Activated CD8-positive, alpha-beta T cell treated with anti-CD3 and anti-CD28 coated beads for 36 hours (primary cell): ENCODE measurements at regions not wholly inside any gene's neighbourhood (a gene's known extent, or its start where the extent isn't known, plus 50 kb on each side); places are given as distances from the start of the nearest gene placed in this dataset.

ENCODE experiments used
- ATAC-seq: fragments of 200-7000 bp; cut with Tn5 transposase; one replicate; pipeline ENCODE4 v1.10.0; 2021; ENCODE audit warnings: mild to moderate bottlenecking, moderate library complexity
- CTCF ChIA-PET: fragments of 350-600 bp; sonication (Branson Sonifier 250); formaldehyde crosslinking; loops from one replicate; lab custom pipeline; 2021; ENCODE audit warnings: antibody characterized with exemption; lab: Charles Lee
- POLR2A ChIA-PET: fragments of 350-600 bp; sonication (Branson Sonifier 250); formaldehyde crosslinking; loops from one replicate; lab custom pipeline; 2021; ENCODE audit warnings: antibody characterized with exemption; lab: Charles Lee
- DNase-seq: peaks from one replicate; pipeline ENCODE4 v3.0.0-alpha.2; 2020
- H3K27ac Mint-ChIP-seq: one replicate; pipeline ENCODE4 v1.8.0; 2021; ENCODE audit warnings: mild to moderate bottlenecking, mixed read lengths
- H3K27me3 Mint-ChIP-seq: one replicate; pipeline ENCODE4 v1.8.0; 2021; ENCODE audit warnings: mixed read lengths
- H3K36me3 Mint-ChIP-seq: one replicate; pipeline ENCODE4 v1.8.0; 2021; ENCODE audit warnings: low read depth, mixed read lengths
- H3K4me1 Mint-ChIP-seq: one replicate; pipeline ENCODE4 v1.8.0; 2021; ENCODE audit warnings: low read depth, mixed read lengths
- H3K4me3 Mint-ChIP-seq: one replicate; pipeline ENCODE4 v1.8.0; 2021; ENCODE audit warnings: mild to moderate bottlenecking, moderate library complexity, mixed read lengths
- H3K9me3 Mint-ChIP-seq: one replicate; pipeline ENCODE4 v1.8.0; 2021; ENCODE audit warnings: mixed read lengths
- intact Hi-C: fragments of 100-400 bp; cut with micrococcal nuclease; formaldehyde crosslinking; loops from one replicate; pipeline ENCODE4 v1.10.0; 2022
- TF ChIP-seq, protein P1 (sequence below): fragments of 200-600 bp; IDR thresholded peaks from one replicate; pipeline ENCODE4 v1.8.0; 2022; ENCODE audit warnings: antibody characterized with exemption, mild to moderate bottlenecking

DNA sequence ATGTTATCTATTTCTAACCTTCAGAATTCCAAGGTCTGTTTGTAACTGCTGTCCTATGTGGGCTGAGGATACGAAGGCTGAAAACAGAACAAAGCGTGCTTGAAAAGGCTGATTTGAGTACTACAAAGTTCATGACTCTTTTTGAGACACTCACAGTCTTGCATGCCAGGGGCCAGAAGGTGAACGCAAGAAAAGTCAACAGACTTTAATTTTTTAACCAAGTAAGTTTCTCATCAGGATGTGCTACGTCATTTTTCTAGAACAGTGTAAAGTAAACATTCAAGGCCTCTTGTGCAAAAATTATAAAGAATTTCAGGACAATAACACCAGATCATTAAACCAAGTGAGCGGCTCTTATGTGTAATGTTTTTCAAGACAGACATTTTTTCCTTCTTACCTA, 163.5 kb downstream of the COG6 start:
- intact Hi-C loops = no loop called here
- Mint-ChIP-seq H3K9me3 (no peaks in the 10 kb centered on the region), H3K27ac (no peak overlapping the region), H3K4me1 (peaks cover 21% of the 10 kb centered on the region), H3K36me3 (no peaks in the 10 kb centered on the region), H3K27me3 (no peaks in the 10 kb centered on the region), H3K4me3 (no peak overlapping the region)
- CTCF ChIA-PET = no interaction called here
- TF ChIP-seq, protein P1, sequence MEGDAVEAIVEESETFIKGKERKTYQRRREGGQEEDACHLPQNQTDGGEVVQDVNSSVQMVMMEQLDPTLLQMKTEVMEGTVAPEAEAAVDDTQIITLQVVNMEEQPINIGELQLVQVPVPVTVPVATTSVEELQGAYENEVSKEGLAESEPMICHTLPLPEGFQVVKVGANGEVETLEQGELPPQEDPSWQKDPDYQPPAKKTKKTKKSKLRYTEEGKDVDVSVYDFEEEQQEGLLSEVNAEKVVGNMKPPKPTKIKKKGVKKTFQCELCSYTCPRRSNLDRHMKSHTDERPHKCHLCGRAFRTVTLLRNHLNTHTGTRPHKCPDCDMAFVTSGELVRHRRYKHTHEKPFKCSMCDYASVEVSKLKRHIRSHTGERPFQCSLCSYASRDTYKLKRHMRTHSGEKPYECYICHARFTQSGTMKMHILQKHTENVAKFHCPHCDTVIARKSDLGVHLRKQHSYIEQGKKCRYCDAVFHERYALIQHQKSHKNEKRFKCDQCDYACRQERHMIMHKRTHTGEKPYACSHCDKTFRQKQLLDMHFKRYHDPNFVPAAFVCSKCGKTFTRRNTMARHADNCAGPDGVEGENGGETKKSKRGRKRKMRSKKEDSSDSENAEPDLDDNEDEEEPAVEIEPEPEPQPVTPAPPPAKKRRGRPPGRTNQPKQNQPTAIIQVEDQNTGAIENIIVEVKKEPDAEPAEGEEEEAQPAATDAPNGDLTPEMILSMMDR = no peak
- POLR2A ChIA-PET = no interaction called here
- no peak for DNase-seq
- no peak for ATAC-seq

DNA sequence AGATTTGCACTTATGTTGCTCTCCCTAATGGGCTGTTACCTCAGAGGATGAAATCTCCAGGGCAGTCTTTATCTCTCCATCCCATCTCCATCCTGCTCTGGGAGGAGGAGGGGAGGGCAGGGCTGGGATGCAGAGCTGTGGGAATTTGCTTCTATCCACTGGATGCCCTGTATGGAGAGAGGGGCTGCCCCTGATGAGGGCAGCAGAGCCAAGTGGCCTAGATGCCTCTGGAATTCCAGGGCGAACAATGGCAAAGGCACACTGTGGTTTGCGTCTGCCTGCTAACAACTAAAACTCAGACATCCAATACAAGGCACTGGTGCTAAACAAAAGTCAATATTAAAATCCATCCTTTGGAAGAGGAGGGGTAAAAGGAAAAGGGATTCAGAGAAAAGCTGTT, 165.1 kb downstream of the COG6 start:
- intact Hi-C loops = no loop called here
- ChIA-PET CTCF (no interaction called here), POLR2A (no interaction called here)
- H3K9me3 Mint-ChIP-seq = no peaks in the 10 kb centered on the region
- DNase-seq (no peak), ATAC-seq (no peak)
- H3K36me3 Mint-ChIP-seq = no peaks in the 10 kb centered on the region
- H3K27me3 Mint-ChIP-seq = no peaks in the 10 kb centered on the region
- no peak overlapping the region for H3K4me3 Mint-ChIP-seq
- H3K27ac Mint-ChIP-seq = no peak overlapping the region
- H3K4me1 Mint-ChIP-seq = peaks cover 23% of the 10 kb centered on the region
- TF ChIP-seq, protein P1 = no peak

DNA sequence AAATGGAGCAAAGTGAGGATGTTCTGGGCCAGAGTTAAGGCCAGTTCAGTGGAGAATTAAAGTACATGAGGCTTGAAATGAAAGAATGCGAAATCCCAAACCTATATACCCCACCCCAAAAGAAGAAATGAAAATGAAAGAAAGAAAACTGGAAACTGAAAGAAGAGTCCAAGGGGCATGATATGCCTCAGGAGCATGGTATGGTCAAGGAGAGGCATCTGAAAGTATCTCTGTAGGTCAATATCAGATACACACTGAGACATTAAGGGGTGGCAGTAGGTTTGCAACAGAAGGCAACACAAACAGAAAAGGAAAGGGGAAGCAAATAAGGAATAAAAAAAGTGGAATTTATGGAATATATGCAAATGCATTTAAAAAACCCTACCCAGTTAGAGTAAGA, 166.5 kb downstream of the COG6 start:
- H3K27me3 Mint-ChIP-seq = no peaks in the 10 kb centered on the region
- DNase-seq (no peak), ATAC-seq (no peak)
- H3K4me3 Mint-ChIP-seq = no peak overlapping the region
- ChIA-PET POLR2A (no interaction called here), CTCF (no interaction called here)
- intact Hi-C loops = no loop called here
- TF ChIP-seq, protein P1 = no peak
- no peak overlapping the region for H3K27ac Mint-ChIP-seq
- H3K4me1 Mint-ChIP-seq = peaks cover 23% of the 10 kb centered on the region
- H3K36me3 Mint-ChIP-seq = no peaks in the 10 kb centered on the region
- H3K9me3 Mint-ChIP-seq = no peaks in the 10 kb centered on the region

DNA sequence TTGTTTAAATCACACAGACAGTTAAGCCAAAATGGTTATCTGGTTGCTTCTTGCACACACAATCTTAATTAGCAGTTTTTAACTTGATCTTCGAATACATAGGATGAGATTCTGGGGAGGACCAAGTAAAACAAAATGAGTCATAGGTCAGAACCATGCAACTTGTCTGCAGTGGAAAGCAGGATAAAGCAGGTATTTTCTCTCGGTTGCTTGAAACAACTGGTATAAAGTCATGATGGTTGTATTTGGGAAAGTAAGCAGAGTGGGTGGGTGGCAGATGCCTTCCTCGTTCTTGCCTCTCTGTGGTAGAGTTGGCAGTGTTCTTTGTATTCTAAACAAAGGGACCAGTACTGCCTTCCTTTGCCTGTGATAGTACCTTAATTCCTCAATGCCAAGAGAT, 167.0 kb downstream of the COG6 start:
- Mint-ChIP-seq H3K36me3 (no peaks in the 10 kb centered on the region), H3K4me3 (no peak overlapping the region), H3K4me1 (peaks cover 23% of the 10 kb centered on the region), H3K9me3 (no peaks in the 10 kb centered on the region), H3K27ac (no peak overlapping the region), H3K27me3 (no peaks in the 10 kb centered on the region)
- ChIA-PET CTCF (no interaction called here), POLR2A (no interaction called here)
- TF ChIP-seq, protein P1 = no peak
- DNase-seq = no peak
- intact Hi-C loops = no loop called here
- peak; percentile 47 for ATAC-seq

DNA sequence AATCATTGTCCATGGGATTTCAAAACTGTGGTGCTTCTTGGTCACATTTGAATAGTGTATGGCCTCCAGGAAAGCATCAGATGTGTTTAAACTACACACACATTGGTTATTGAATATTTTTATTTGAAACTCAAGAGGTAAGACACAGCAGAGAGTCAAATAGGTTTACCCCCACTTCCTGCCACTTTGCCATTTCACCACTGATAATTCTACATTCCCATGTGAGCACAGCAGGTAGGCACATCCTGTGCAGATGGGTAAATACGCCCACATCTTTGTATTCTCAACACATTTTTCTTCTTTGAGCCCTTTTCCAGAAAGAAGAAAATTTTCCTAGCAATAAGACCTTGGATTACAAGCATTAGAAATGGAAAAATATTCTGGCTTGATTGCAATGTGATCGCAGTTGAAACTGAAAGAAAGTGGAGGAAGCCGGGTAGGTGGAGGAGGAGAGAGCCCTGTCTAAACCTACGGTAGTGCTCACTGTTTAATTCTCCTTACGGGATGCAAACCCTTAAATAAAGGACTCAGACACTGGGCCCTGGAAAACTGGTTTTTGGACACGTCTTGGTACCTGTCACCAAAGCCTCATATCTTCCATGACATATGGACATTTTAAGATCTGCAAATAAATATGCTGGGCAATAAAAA, 167.7 kb downstream of the COG6 start:
- POLR2A ChIA-PET = no interaction called here
- no peaks in the 10 kb centered on the region for H3K9me3 Mint-ChIP-seq
- no peaks in the 10 kb centered on the region for H3K36me3 Mint-ChIP-seq

More for the DNA sequence above, 167.7 kb downstream of the COG6 start:
- Mint-ChIP-seq H3K27me3 (no peaks in the 10 kb centered on the region), H3K4me1 (peaks cover 23% of the 10 kb centered on the region), H3K27ac (peak overlapping the region; percentile 53), H3K4me3 (peak overlapping the region; percentile 12)
- DNase-seq (no peak), ATAC-seq (peak; percentile 20)
- CTCF ChIA-PET = no interaction called here
- intact Hi-C loops = no loop called here
- TF ChIP-seq, protein P1 = no peak
